ENCODE measurements at regions not wholly inside any gene's neighbourhood (a gene's known extent, or its start where the extent isn't known, plus 50 kb on each side); places are given as distances from the start of the nearest gene placed in this dataset.

DNA sequence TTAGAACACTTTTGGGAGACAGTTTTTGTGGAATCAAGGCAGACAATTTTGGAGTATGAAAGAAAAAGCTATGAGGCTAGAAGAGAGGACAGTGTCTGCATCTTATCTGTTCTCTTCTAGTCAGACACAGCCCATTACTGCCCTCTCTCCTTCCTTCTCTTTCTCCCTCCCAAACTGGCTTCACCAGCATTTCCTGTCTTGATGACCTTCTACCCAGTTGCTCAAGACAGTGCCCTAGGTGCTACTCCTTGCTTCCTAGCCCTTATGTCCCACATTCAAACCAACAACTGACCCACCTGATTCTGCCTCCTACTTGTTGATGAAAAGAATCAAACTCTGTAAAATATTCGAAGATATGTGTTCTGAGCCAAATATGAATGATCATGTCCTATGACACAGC lies 116.4 kb upstream of the RIPOR2 start:
- no peaks in the 10 kb centered on the region for H3K27me3 ChIP-seq (ENCODE audit: control insufficient read depth in 4 of 4, insufficient read depth in 4 of 4, low read length in 3 of 4)
- H3K4me1 ChIP-seq (ENCODE audit: control insufficient read depth in 4 of 4, insufficient read depth in 4 of 4, low read length in 3 of 4), result no peaks in the 10 kb centered on the region
- DNase-seq (ENCODE audit: low spot score), result no peak
- H3K27ac ChIP-seq (ENCODE audit: low read depth in 1 of 2, low read length in 2 of 2), result no peak overlapping the region
- no peak overlapping the region for H3K4me3 ChIP-seq (ENCODE audit: low read depth in 1 of 3, low read length in 3 of 3)
- TF ChIP-seq TAF1 (conservative IDR thresholded peaks at IDR 0.05) (no peak), SP1 (IDR thresholded peaks at IDR 0.05) (no peak), NR2F2 (IDR thresholded peaks at IDR 0.05) (no peak), YY1 (IDR thresholded peaks at IDR 0.05) (no peak), FOXA2 (IDR thresholded peaks at IDR 0.05) (no peak), RAD21 (IDR thresholded peaks at IDR 0.05) (no peak), HNF4A (conservative IDR thresholded peaks at IDR 0.05) (no peak), FOXA1 (IDR thresholded peaks at IDR 0.05) (no peak), ATF3 (IDR thresholded peaks at IDR 0.05) (no peak), GABPA (IDR thresholded peaks at IDR 0.05 in 1 of 2, conservative IDR thresholded peaks at IDR 0.05 in 1 of 2) (no peak), JUND (IDR thresholded peaks at IDR 0.05) (no peak), HNF4G (IDR thresholded peaks at IDR 0.05) (no peak), EGR1 (IDR thresholded peaks at IDR 0.05; ENCODE audit: low read depth in 2 of 2) (no peak)
- TF ChIP-seq, protein P1, sequence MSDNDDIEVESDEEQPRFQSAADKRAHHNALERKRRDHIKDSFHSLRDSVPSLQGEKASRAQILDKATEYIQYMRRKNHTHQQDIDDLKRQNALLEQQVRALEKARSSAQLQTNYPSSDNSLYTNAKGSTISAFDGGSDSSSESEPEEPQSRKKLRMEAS (IDR thresholded peaks at IDR 0.05), result no peak
- TF ChIP-seq, protein P2, sequence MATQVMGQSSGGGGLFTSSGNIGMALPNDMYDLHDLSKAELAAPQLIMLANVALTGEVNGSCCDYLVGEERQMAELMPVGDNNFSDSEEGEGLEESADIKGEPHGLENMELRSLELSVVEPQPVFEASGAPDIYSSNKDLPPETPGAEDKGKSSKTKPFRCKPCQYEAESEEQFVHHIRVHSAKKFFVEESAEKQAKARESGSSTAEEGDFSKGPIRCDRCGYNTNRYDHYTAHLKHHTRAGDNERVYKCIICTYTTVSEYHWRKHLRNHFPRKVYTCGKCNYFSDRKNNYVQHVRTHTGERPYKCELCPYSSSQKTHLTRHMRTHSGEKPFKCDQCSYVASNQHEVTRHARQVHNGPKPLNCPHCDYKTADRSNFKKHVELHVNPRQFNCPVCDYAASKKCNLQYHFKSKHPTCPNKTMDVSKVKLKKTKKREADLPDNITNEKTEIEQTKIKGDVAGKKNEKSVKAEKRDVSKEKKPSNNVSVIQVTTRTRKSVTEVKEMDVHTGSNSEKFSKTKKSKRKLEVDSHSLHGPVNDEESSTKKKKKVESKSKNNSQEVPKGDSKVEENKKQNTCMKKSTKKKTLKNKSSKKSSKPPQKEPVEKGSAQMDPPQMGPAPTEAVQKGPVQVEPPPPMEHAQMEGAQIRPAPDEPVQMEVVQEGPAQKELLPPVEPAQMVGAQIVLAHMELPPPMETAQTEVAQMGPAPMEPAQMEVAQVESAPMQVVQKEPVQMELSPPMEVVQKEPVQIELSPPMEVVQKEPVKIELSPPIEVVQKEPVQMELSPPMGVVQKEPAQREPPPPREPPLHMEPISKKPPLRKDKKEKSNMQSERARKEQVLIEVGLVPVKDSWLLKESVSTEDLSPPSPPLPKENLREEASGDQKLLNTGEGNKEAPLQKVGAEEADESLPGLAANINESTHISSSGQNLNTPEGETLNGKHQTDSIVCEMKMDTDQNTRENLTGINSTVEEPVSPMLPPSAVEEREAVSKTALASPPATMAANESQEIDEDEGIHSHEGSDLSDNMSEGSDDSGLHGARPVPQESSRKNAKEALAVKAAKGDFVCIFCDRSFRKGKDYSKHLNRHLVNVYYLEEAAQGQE (IDR thresholded peaks at IDR 0.05), result no peak
- TF ChIP-seq, protein P3, sequence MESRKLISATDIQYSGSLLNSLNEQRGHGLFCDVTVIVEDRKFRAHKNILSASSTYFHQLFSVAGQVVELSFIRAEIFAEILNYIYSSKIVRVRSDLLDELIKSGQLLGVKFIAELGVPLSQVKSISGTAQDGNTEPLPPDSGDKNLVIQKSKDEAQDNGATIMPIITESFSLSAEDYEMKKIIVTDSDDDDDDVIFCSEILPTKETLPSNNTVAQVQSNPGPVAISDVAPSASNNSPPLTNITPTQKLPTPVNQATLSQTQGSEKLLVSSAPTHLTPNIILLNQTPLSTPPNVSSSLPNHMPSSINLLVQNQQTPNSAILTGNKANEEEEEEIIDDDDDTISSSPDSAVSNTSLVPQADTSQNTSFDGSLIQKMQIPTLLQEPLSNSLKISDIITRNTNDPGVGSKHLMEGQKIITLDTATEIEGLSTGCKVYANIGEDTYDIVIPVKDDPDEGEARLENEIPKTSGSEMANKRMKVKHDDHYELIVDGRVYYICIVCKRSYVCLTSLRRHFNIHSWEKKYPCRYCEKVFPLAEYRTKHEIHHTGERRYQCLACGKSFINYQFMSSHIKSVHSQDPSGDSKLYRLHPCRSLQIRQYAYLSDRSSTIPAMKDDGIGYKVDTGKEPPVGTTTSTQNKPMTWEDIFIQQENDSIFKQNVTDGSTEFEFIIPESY (IDR thresholded peaks at IDR 0.05), result no peak
- H3K36me3 ChIP-seq (ENCODE audit: control insufficient read depth in 4 of 4, insufficient read depth in 3 of 4, low read depth in 1 of 4, low read length in 3 of 4), result no peaks in the 10 kb centered on the region
- no peak overlapping the region for H3K9ac ChIP-seq (ENCODE audit: low read depth in 1 of 2, low read length in 2 of 2)
- no peaks in the 10 kb centered on the region for H3K9me3 ChIP-seq (ENCODE audit: control insufficient read depth in 4 of 4, low read length in 3 of 4)
- WGBS, result 93% methylated on average over 1 of the region's 1 CpG

GRCh38 chr6:25053875-25054371 lies 118.2 kb upstream of the RIPOR2 start:
- Histone ChIP-seq H3K27ac (ENCODE audit: low read depth in 1 of 2, low read length in 2 of 2) (no peak overlapping the region), H3K36me3 (ENCODE audit: control insufficient read depth in 4 of 4, insufficient read depth in 3 of 4, low read depth in 1 of 4, low read length in 3 of 4) (no peaks in the 10 kb centered on the region), H3K4me3 (ENCODE audit: low read depth in 1 of 3, low read length in 3 of 3) (no peak overlapping the region), H3K27me3 (ENCODE audit: control insufficient read depth in 4 of 4, insufficient read depth in 4 of 4, low read length in 3 of 4) (no peaks in the 10 kb centered on the region), H3K9me3 (ENCODE audit: control insufficient read depth in 4 of 4, low read length in 3 of 4) (no peaks in the 10 kb centered on the region), H3K4me1 (ENCODE audit: control insufficient read depth in 4 of 4, insufficient read depth in 4 of 4, low read length in 3 of 4) (no peaks in the 10 kb centered on the region), H3K9ac (ENCODE audit: low read depth in 1 of 2, low read length in 2 of 2) (no peak overlapping the region)
- TF ChIP-seq RXRA (IDR thresholded peaks at IDR 0.05), result no peak
- TF ChIP-seq, protein P1 (IDR thresholded peaks at IDR 0.05), result no peak
- TF ChIP-seq SP1 (IDR thresholded peaks at IDR 0.05), result no peak
- TF ChIP-seq GABPA (IDR thresholded peaks at IDR 0.05 in 1 of 2, conservative IDR thresholded peaks at IDR 0.05 in 1 of 2), result no peak
- TF ChIP-seq ATF3 (IDR thresholded peaks at IDR 0.05), result no peak
- TF ChIP-seq EGR1 (IDR thresholded peaks at IDR 0.05; ENCODE audit: low read depth in 2 of 2), result no peak
- TF ChIP-seq CTCF (IDR thresholded peaks at IDR 0.05; ENCODE audit: low read depth, low read length, missing input control), result no peak
- no peak for TF ChIP-seq FOXA2 (IDR thresholded peaks at IDR 0.05)
- TF ChIP-seq, protein P3 (IDR thresholded peaks at IDR 0.05), result no peak
- TF ChIP-seq HNF4A (conservative IDR thresholded peaks at IDR 0.05), result no peak
- TF ChIP-seq FOXA1 (IDR thresholded peaks at IDR 0.05), result no peak
- WGBS, result 77% methylated on average over 2 of the region's 2 CpGs
- no peak for DNase-seq (ENCODE audit: low spot score)

Data from liver (tissue), 8 donors.